SK-N-SH treated with all-trans-retinoic acid at 6 μM for 48 hours (cell line): ENCODE measurements at regions not wholly inside any gene's neighbourhood (a gene's known extent, or its start where the extent isn't known, plus 50 kb on each side); places are given as distances from the start of the nearest gene placed in this dataset.

Experiments
- ESRRG ChIP-seq: fragments of 250-450 bp; sonication (Bioruptor Pico); IDR thresholded peaks from 2 replicates; pipeline ENCODE4 v1.6.1; 2021; ENCODE audit warnings: mild to moderate bottlenecking
- GLIS3 ChIP-seq: fragments of 250-450 bp; sonication (Bioruptor Pico); IDR thresholded peaks from 2 replicates; pipeline ENCODE4 v1.5.0; 2020; ENCODE audit warnings: mild to moderate bottlenecking, moderate library complexity
- ISL1 ChIP-seq: fragments of 250-450 bp; sonication (Bioruptor Pico); IDR thresholded peaks from 2 replicates; pipeline ENCODE4 v2.1.2; 2022; ENCODE audit warnings: mild to moderate bottlenecking, moderate library complexity
- PATZ1 ChIP-seq: fragments of 250-450 bp; sonication (Bioruptor Pico); IDR thresholded peaks from 2 replicates; pipeline ENCODE4 v1.8.0; 2020; ENCODE audit warnings: mild to moderate bottlenecking, moderate library complexity, borderline replicate concordance
- POU6F1 ChIP-seq: fragments of 250-450 bp; sonication (Bioruptor Pico); IDR thresholded peaks from 2 replicates; pipeline ENCODE4 v1.8.0; 2021; ENCODE audit warnings: low read depth, mild to moderate bottlenecking, moderate library complexity, borderline replicate concordance
- PPARA ChIP-seq: fragments of 250-450 bp; sonication (Bioruptor Pico); IDR thresholded peaks from 2 replicates; pipeline ENCODE4 v1.5.0; 2020; ENCODE audit warnings: mild to moderate bottlenecking, borderline replicate concordance
- SNAI2 ChIP-seq: fragments of 250-450 bp; sonication (Bioruptor Pico); IDR thresholded peaks from 2 replicates; pipeline ENCODE4 v1.5.0; 2020; ENCODE audit warnings: mild to moderate bottlenecking, moderate library complexity
- TOX ChIP-seq: fragments of 250-450 bp; sonication (Bioruptor Pico); IDR thresholded peaks from 2 replicates; pipeline ENCODE4 v1.8.0; 2021; ENCODE audit warnings: mild to moderate bottlenecking, moderate library complexity, borderline replicate concordance
- ZFP3 ChIP-seq: fragments of 250-450 bp; sonication (Bioruptor Pico); IDR thresholded peaks from 2 replicates; pipeline ENCODE4 v1.5.0; 2020; ENCODE audit warnings: mild to moderate bottlenecking, moderate library complexity
- ZFP30 ChIP-seq: fragments of 450-650 bp; formaldehyde crosslinking; IDR thresholded peaks from 2 replicates; pipeline ENCODE4 v1.5.0; 2022; ENCODE audit warnings: mild to moderate bottlenecking, moderate library complexity
- ZNF70 ChIP-seq: fragments of 450-650 bp; formaldehyde crosslinking; IDR thresholded peaks from 2 replicates; pipeline ENCODE4 v1.5.0; 2020; ENCODE audit warnings: mild to moderate bottlenecking, moderate library complexity
- ZNF8 ChIP-seq: fragments of 450-650 bp; formaldehyde crosslinking; IDR thresholded peaks from 2 replicates; pipeline ENCODE4 v1.5.0; 2020; ENCODE audit warnings: mild to moderate bottlenecking, moderate library complexity

- TF ChIP-seq GLIS3 (CRISPR knock-in tag), result no peak
- TF ChIP-seq ZNF70 (CRISPR knock-in tag), result no peak
- no peak for TF ChIP-seq TOX (CRISPR knock-in tag)
- no peak for TF ChIP-seq ESRRG (CRISPR knock-in tag)
- no peak for TF ChIP-seq ZNF8 (CRISPR knock-in tag)
- no peak for TF ChIP-seq ISL1 (CRISPR knock-in tag)
- no peak for TF ChIP-seq POU6F1 (CRISPR knock-in tag)
- TF ChIP-seq PATZ1 (CRISPR knock-in tag), result no peak
- TF ChIP-seq PPARA (CRISPR knock-in tag), result no peak
- TF ChIP-seq ZFP3 (CRISPR knock-in tag), result no peak
- TF ChIP-seq ZFP30, result no peak
- TF ChIP-seq SNAI2, result no peak
Measured at GRCh38 chr4:177862541-177863176, 420.4 kb upstream of the AGA start.
